Chondrocyte (in vitro differentiated cells): ENCODE measurements at regions not wholly inside any gene's neighbourhood (a gene's known extent, or its start where the extent isn't known, plus 50 kb on each side); places are given as distances from the start of the nearest gene placed in this dataset.

Experiments used
- DNase-seq: peaks from one replicate; pipeline ENCODE4 v3.0.0; 2021; ENCODE audit warnings: mixed read lengths, low spot score
- H3K27ac Mint-ChIP-seq: one replicate; pipeline ENCODE4 v1.8.0; 2021; ENCODE audit warnings: mild to moderate bottlenecking, moderate library complexity, mixed read lengths; ENCODE audit not compliant: unreplicated experiment
- H3K27me3 Mint-ChIP-seq: 2 replicates; pipeline ENCODE4 v1.8.0; 2021; ENCODE audit warnings: low read depth, mixed read lengths
- H3K36me3 Mint-ChIP-seq: 2 replicates; pipeline ENCODE4 v1.8.0; 2021; ENCODE audit warnings: low read depth, mixed read lengths
- H3K4me1 Mint-ChIP-seq: 2 replicates; pipeline ENCODE4 v1.8.0; 2021; ENCODE audit warnings: low read depth, mild to moderate bottlenecking, mixed read lengths
- H3K4me3 Mint-ChIP-seq: one replicate; pipeline ENCODE4 v1.8.0; 2021; ENCODE audit warnings: mild to moderate bottlenecking, moderate library complexity, mixed read lengths; ENCODE audit not compliant: unreplicated experiment
- H3K9me3 Mint-ChIP-seq: 2 replicates; pipeline ENCODE4 v1.8.0; 2021; ENCODE audit warnings: low read depth, mixed read lengths
- CTCF ChIP-seq: fragments of 200-600 bp; sonication (generic); IDR thresholded peaks from 2 replicates; pipeline ENCODE4 v1.5.0; 2021; ENCODE audit warnings: antibody characterized with exemption, mild to moderate bottlenecking, moderate library complexity

GRCh38 chr2:128982001-128982400, 663.3 kb upstream of the HS6ST1 start:
- H3K4me1 Mint-ChIP-seq = no peaks in the 10 kb centered on the region
- no peak overlapping the region for H3K27ac Mint-ChIP-seq
- no peak overlapping the region for H3K4me3 Mint-ChIP-seq
- no peaks in the 10 kb centered on the region for H3K9me3 Mint-ChIP-seq
- no peak for DNase-seq
- H3K36me3 Mint-ChIP-seq = no peaks in the 10 kb centered on the region
- no peak for TF ChIP-seq CTCF
- H3K27me3 Mint-ChIP-seq = peaks cover 9% of the 10 kb centered on the region

- TF ChIP-seq CTCF = no peak
These were observed 664.0 kb upstream of the HS6ST1 start for GRCh38 chr2:128982670-128983069.

GRCh38 chr2:128983094-128983493, 664.4 kb upstream of the HS6ST1 start:
- no peaks in the 10 kb centered on the region for H3K36me3 Mint-ChIP-seq
- H3K9me3 Mint-ChIP-seq = no peaks in the 10 kb centered on the region
- no peak for TF ChIP-seq CTCF
- no peak overlapping the region for H3K4me3 Mint-ChIP-seq
- no peak overlapping the region for H3K27ac Mint-ChIP-seq
- H3K27me3 Mint-ChIP-seq = peaks cover 11% of the 10 kb centered on the region
- no peak for DNase-seq
- H3K4me1 Mint-ChIP-seq = peaks cover 3% of the 10 kb centered on the region

More at GRCh38 chr2:128982670-128983069, 664.0 kb upstream of the HS6ST1 start:
- H3K27ac Mint-ChIP-seq = no peak overlapping the region
- H3K4me1 Mint-ChIP-seq = no peaks in the 10 kb centered on the region
- H3K9me3 Mint-ChIP-seq = no peaks in the 10 kb centered on the region
- H3K36me3 Mint-ChIP-seq = no peaks in the 10 kb centered on the region
- peaks cover 9% of the 10 kb centered on the region for H3K27me3 Mint-ChIP-seq
- no peak for DNase-seq
- H3K4me3 Mint-ChIP-seq = no peak overlapping the region

- Mint-ChIP-seq H3K9me3 (no peaks in the 10 kb centered on the region), H3K27ac (no peak overlapping the region), H3K4me3 (no peak overlapping the region), H3K27me3 (peaks cover 6% of the 10 kb centered on the region), H3K36me3 (no peaks in the 10 kb centered on the region), H3K4me1 (peaks cover 12% of the 10 kb centered on the region)
- DNase-seq = no peak
- no peak for TF ChIP-seq CTCF
These were observed 665.4 kb upstream of the HS6ST1 start for GRCh38 chr2:128984081-128984480.

- H3K27ac Mint-ChIP-seq = no peak overlapping the region
- peaks cover 12% of the 10 kb centered on the region for H3K4me1 Mint-ChIP-seq
- no peak overlapping the region for H3K4me3 Mint-ChIP-seq
- H3K9me3 Mint-ChIP-seq = no peaks in the 10 kb centered on the region
- peaks cover 6% of the 10 kb centered on the region for H3K27me3 Mint-ChIP-seq
- no peaks in the 10 kb centered on the region for H3K36me3 Mint-ChIP-seq
- DNase-seq = no peak
- TF ChIP-seq CTCF = no peak
These were observed 666.2 kb upstream of the HS6ST1 start for GRCh38 chr2:128984855-128985254.
